Subcutaneous abdominal adipose tissue (tissue), 5 donors: ENCODE measurements at regions not wholly inside any gene's neighbourhood (a gene's known extent, or its start where the extent isn't known, plus 50 kb on each side); places are given as distances from the start of the nearest gene placed in this dataset.
"Not testable (repeated sequence)": the region's sequence is repeated elsewhere in the genome, so short reads cannot be mapped to it uniquely, and the experiment has no call there.

ENCODE experiments used
- H3K27ac ChIP-seq: one replicate; pipeline ENCODE4 v1.7.0; 2013; ENCODE audit warnings: low read depth, mild to moderate bottlenecking, inconsistent platforms, low read length, moderate library complexity
- H3K27me3 ChIP-seq, 5 donors: one replicate each; pipeline ENCODE4 v1.7.0; 2013; ENCODE audit warnings: low read length in 5 of 5, inconsistent platforms in 1 of 5; ENCODE audit not compliant: control insufficient read depth in 5 of 5, insufficient read depth in 4 of 5
- H3K36me3 ChIP-seq, 5 donors: one replicate each; pipeline ENCODE4 v1.7.0; 2013; ENCODE audit warnings: low read length in 5 of 5; ENCODE audit not compliant: control insufficient read depth in 5 of 5, insufficient read depth in 5 of 5
- H3K4me1 ChIP-seq, 5 donors: one replicate each; pipeline ENCODE4 v1.7.0; 2013; ENCODE audit warnings: low read length in 5 of 5, mild to moderate bottlenecking in 3 of 5, moderate library complexity in 1 of 5; ENCODE audit not compliant: control insufficient read depth in 5 of 5, insufficient read depth in 5 of 5
- H3K4me3 ChIP-seq, 5 donors: one replicate each; pipeline ENCODE4 v1.7.0; 2013; ENCODE audit warnings: low read length in 5 of 5, low read depth in 1 of 5
- H3K9ac ChIP-seq, 5 donors: one replicate each; pipeline ENCODE4 v1.7.0; 2013; ENCODE audit warnings: low read length in 5 of 5, mild to moderate bottlenecking in 4 of 5, moderate library complexity in 3 of 5
- H3K9me3 ChIP-seq, 5 donors: one replicate each; pipeline ENCODE4 v1.7.0; 2013; ENCODE audit warnings: low read length in 5 of 5; ENCODE audit not compliant: control insufficient read depth in 5 of 5
- donor health status: healthy.
- donor health status: healthy.
- donor health status: healthy.
- donor health status: healthy.
- donor health status: healthy.

- Histone ChIP-seq H3K36me3 (no peaks in the 10 kb centered on the region), H3K4me1 (peaks cover 0 to 2% (median 0%) of the 10 kb centered on the region in 5 donors), H3K27ac (no peak overlapping the region), H3K4me3 (no peak overlapping the region), H3K9ac (no peak overlapping the region), H3K9me3 (no peaks in the 10 kb centered on the region), H3K27me3 (no peaks in the 10 kb centered on the region)
These were observed 137.8 kb upstream of the PALMD start for GRCh38 chr1:99507906-99508732.

GRCh38 chr1:99508733-99509445, 137.0 kb upstream of the PALMD start:
- H3K4me3 ChIP-seq, H3K27me3 ChIP-seq, H3K4me1 ChIP-seq, H3K36me3 ChIP-seq, H3K9me3 ChIP-seq, H3K9ac ChIP-seq, H3K27ac ChIP-seq: not testable (repeated sequence)

- not testable (repeated sequence) for H3K27me3 ChIP-seq, H3K27ac ChIP-seq, H3K4me1 ChIP-seq, H3K9me3 ChIP-seq, H3K9ac ChIP-seq, H3K4me3 ChIP-seq, H3K36me3 ChIP-seq
These were observed 130.9 kb upstream of the PALMD start for GRCh38 chr1:99514823-99515552.

GRCh38 chr1:99516141-99516540, 129.8 kb upstream of the PALMD start:
- H3K9ac ChIP-seq, result no peak overlapping the region
- peaks cover 0 to 9% (median 0%) of the 10 kb centered on the region in 5 donors for H3K4me1 ChIP-seq
- H3K4me3 ChIP-seq, result no peak overlapping the region
- H3K36me3 ChIP-seq, result no peaks in the 10 kb centered on the region
- no peaks in the 10 kb centered on the region for H3K9me3 ChIP-seq
- no peaks in the 10 kb centered on the region for H3K27me3 ChIP-seq
- no peak overlapping the region for H3K27ac ChIP-seq

GRCh38 chr1:99520121-99520520, 125.8 kb upstream of the PALMD start:
- peaks cover 0 to 13% (median 3%) of the 10 kb centered on the region in 5 donors for H3K4me1 ChIP-seq
- H3K36me3 ChIP-seq, result no peaks in the 10 kb centered on the region
- peaks cover 0 to 2% (median 0%) of the 10 kb centered on the region in 5 donors for H3K9me3 ChIP-seq
- no peak overlapping the region for H3K4me3 ChIP-seq
- H3K27me3 ChIP-seq, result no peaks in the 10 kb centered on the region
- no peak overlapping the region for H3K27ac ChIP-seq
- no peak overlapping the region for H3K9ac ChIP-seq

- peak overlapping the region; percentile 32 for H3K27ac ChIP-seq
- no peak overlapping the region for H3K4me3 ChIP-seq
- H3K36me3 ChIP-seq, result no peaks in the 10 kb centered on the region
- H3K27me3 ChIP-seq, result no peaks in the 10 kb centered on the region
- peaks cover 0 to 2% (median 0%) of the 10 kb centered on the region in 5 donors for H3K9me3 ChIP-seq
- peaks cover 0 to 22% (median 14%) of the 10 kb centered on the region in 5 donors for H3K4me1 ChIP-seq
- peak overlapping the region in 1 of 5 donors; percentile 41 for H3K9ac ChIP-seq
These were observed 120.6 kb upstream of the PALMD start for GRCh38 chr1:99525331-99525730.

GRCh38 chr1:99527078-99527477, 118.8 kb upstream of the PALMD start:
- Histone ChIP-seq H3K27me3 (no peaks in the 10 kb centered on the region), H3K36me3 (no peaks in the 10 kb centered on the region), H3K27ac (peak overlapping the region; percentile 28), H3K4me1 (peaks cover 0 to 23% (median 14%) of the 10 kb centered on the region in 5 donors), H3K9me3 (peaks cover 0 to 2% (median 0%) of the 10 kb centered on the region in 5 donors), H3K9ac (no peak overlapping the region), H3K4me3 (no peak overlapping the region)

- Histone ChIP-seq H3K9ac (no peak overlapping the region), H3K27me3 (no peaks in the 10 kb centered on the region), H3K4me3 (no peak overlapping the region), H3K36me3 (no peaks in the 10 kb centered on the region), H3K4me1 (peaks cover 0 to 26% (median 14%) of the 10 kb centered on the region in 5 donors), H3K9me3 (no peaks in the 10 kb centered on the region), H3K27ac (no peak overlapping the region)
These were observed 118.4 kb upstream of the PALMD start for GRCh38 chr1:99527545-99527944.

- Histone ChIP-seq H3K9ac (no peak overlapping the region), H3K27ac (no peak overlapping the region), H3K4me3 (no peak overlapping the region), H3K4me1 (peaks cover 0 to 28% (median 16%) of the 10 kb centered on the region in 5 donors), H3K27me3 (no peaks in the 10 kb centered on the region), H3K9me3 (no peaks in the 10 kb centered on the region), H3K36me3 (no peaks in the 10 kb centered on the region)
These were observed 116.9 kb upstream of the PALMD start for GRCh38 chr1:99529002-99529401.
